Lung (tissue), 11 donors: ENCODE measurements at regions not wholly inside any gene's neighbourhood (a gene's known extent, or its start where the extent isn't known, plus 50 kb on each side); places are given as distances from the start of the nearest gene placed in this dataset.
"Not testable (repeated sequence)": the region's sequence is repeated elsewhere in the genome, so short reads cannot be mapped to it uniquely, and the experiment has no call there.

Experiments
- ATAC-seq: fragments of 200-7000 bp; cut with Tn5 transposase; one replicate; pipeline ENCODE4 v1.9.1; 2020; ENCODE audit warnings: moderate number of reproducible peaks; ENCODE audit not compliant: insufficient read depth, low FRiP score
- DNase-seq, 3 donors: peaks; one replicate each; pipeline ENCODE4 v3.0.0-alpha.2; 2013 to 2017
- H3K27ac ChIP-seq, 2 donors: one replicate each; pipeline ENCODE4 v1.5.1; 2013; ENCODE audit warnings: mild to moderate bottlenecking in 2 of 2, moderate library complexity in 2 of 2, control low read depth in 1 of 2, inconsistent platforms in 1 of 2, low read depth in 1 of 2, low read length in 1 of 2
- H3K27me3 ChIP-seq, 3 donors: one replicate each; pipeline ENCODE4 v1.5.1; 2013; ENCODE audit warnings: low read length in 2 of 3; ENCODE audit not compliant: control insufficient read depth in 3 of 3, insufficient read depth in 3 of 3
- H3K36me3 ChIP-seq, 4 donors: one replicate each; pipeline ENCODE4 v1.5.1; 2013; ENCODE audit warnings: low read length in 4 of 4, mild to moderate bottlenecking in 1 of 4, moderate library complexity in 1 of 4; ENCODE audit not compliant: control insufficient read depth in 4 of 4, insufficient read depth in 4 of 4
- H3K4me1 ChIP-seq, 5 donors: one replicate each; pipeline ENCODE4 v1.5.1; 2013; ENCODE audit warnings: low read length in 5 of 5, mild to moderate bottlenecking in 2 of 5, moderate library complexity in 1 of 5; ENCODE audit not compliant: control insufficient read depth in 5 of 5, insufficient read depth in 5 of 5
- H3K4me3 ChIP-seq: one replicate; pipeline ENCODE4 v1.5.1; 2013; ENCODE audit warnings: mild to moderate bottlenecking, control low read depth, moderate library complexity
- H3K9ac ChIP-seq, 2 donors: one replicate each; pipeline ENCODE4 v1.5.1; 2013; ENCODE audit warnings: low read length in 2 of 2, control low read depth in 1 of 2; ENCODE audit not compliant: insufficient read depth in 1 of 2
- H3K9me3 ChIP-seq, 4 donors: one replicate each; pipeline ENCODE4 v1.5.1; 2013; ENCODE audit warnings: low read length in 3 of 4, mild to moderate bottlenecking in 1 of 4, moderate library complexity in 1 of 4; ENCODE audit not compliant: control insufficient read depth in 4 of 4, insufficient read depth in 3 of 4
- WGBS, 2 donors: extraction: QIAGEN DNeasy Blood & Tissue Kit; methylation state at CpG; one replicate each; pipeline ENCODE4 v1.1.7; 2013; 5-methylcytosine and 5-hydroxymethylcytosine counted together
- TF ChIP-seq, protein P1 (sequence below): IDR thresholded peaks from 2 replicates; pipeline ENCODE4 v1.5.1; 2012; ENCODE audit warnings: mild to moderate bottlenecking; ENCODE audit errors: control extremely low read depth, extremely low read depth
- donor health status: control.
- donor health status: control.
- donor health status: Bipolar disorder and iron deficiency.
- donor health status: healthy.
- donor health status: DM: yes; HTN: yes; CAD: no.

DNA sequence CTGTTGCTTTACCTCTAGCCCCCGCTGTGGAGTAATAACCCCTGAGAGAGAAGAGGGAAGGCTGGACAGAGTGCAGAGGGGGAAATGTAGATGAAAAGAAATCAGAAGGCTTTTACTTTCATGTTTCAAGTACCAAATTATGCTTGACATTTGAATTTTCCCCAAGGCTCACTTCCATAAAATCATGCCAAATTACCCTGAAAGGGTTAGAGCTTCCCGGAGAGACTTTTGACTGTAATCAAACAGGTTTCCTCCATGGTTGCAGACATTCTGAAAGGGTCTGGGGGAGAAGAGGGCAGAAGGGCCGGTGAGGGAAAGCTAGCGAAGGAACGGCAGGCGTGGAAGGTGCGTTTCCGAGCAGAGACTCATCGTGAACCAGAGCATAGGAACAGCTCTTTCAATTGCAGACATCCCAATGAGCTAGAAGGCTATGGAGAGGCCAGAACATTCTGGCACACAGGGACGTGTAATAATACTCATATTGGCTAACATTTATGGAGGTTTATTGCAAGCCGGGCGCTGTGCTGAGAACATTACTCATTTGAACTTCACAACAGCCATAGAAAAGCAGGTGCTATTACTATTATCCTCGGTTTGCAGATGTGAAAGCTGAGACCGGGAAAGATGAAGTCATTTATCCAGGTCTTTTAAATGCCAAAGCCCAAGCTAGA is 620.8 kb upstream of the AUTS2 start:
- H3K4me3 ChIP-seq = no peak overlapping the region
- 63 to 77% methylated on average over 14 of the region's 14 CpGs for WGBS, 2 donors
- ATAC-seq (no peak), DNase-seq (peak in 1 of 3 donors; percentile 2)
- H3K27me3 ChIP-seq = peaks cover 0 to 2% (median 0%) of the 10 kb centered on the region in 3 donors
- H3K36me3 ChIP-seq = no peaks in the 10 kb centered on the region
- no peak overlapping the region for H3K9ac ChIP-seq
- no peak overlapping the region for H3K27ac ChIP-seq
- H3K9me3 ChIP-seq = peaks cover 0 to 1% (median 0%) of the 10 kb centered on the region in 4 donors
- TF ChIP-seq, protein P1, sequence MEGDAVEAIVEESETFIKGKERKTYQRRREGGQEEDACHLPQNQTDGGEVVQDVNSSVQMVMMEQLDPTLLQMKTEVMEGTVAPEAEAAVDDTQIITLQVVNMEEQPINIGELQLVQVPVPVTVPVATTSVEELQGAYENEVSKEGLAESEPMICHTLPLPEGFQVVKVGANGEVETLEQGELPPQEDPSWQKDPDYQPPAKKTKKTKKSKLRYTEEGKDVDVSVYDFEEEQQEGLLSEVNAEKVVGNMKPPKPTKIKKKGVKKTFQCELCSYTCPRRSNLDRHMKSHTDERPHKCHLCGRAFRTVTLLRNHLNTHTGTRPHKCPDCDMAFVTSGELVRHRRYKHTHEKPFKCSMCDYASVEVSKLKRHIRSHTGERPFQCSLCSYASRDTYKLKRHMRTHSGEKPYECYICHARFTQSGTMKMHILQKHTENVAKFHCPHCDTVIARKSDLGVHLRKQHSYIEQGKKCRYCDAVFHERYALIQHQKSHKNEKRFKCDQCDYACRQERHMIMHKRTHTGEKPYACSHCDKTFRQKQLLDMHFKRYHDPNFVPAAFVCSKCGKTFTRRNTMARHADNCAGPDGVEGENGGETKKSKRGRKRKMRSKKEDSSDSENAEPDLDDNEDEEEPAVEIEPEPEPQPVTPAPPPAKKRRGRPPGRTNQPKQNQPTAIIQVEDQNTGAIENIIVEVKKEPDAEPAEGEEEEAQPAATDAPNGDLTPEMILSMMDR = no peak
- H3K4me1 ChIP-seq = no peaks in the 10 kb centered on the region

DNA sequence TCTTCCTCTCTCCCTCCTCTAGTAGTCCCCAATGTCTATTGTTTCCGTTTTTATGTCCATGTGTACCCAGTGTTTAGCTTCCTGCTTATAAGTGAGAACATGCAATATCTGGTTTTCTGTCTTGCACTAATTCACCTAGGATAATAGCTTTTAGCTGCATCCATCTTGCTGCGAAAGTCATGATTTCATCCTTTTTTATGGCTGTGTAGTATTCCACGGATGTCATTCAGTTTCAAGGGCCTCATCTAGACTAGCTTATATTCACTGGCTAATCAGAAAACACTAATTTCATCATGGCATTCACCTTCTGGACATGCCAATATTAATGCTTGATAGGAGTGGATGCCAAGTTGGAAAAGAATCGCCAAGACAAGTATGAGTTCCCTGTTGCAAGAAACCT is 619.6 kb upstream of the AUTS2 start:
- TF ChIP-seq, protein P1 = no peak
- Histone ChIP-seq H3K4me1 (no peaks in the 10 kb centered on the region), H3K27ac (no peak overlapping the region), H3K27me3 (peaks cover 0 to 2% (median 0%) of the 10 kb centered on the region in 3 donors), H3K9ac (no peak overlapping the region), H3K36me3 (no peaks in the 10 kb centered on the region), H3K9me3 (peaks cover 0 to 2% (median 0%) of the 10 kb centered on the region in 4 donors), H3K4me3 (no peak overlapping the region)
- WGBS, 2 donors = 93% methylated on average over 4 of the region's 4 CpGs
- ATAC-seq = no peak
- DNase-seq = no peak

DNA sequence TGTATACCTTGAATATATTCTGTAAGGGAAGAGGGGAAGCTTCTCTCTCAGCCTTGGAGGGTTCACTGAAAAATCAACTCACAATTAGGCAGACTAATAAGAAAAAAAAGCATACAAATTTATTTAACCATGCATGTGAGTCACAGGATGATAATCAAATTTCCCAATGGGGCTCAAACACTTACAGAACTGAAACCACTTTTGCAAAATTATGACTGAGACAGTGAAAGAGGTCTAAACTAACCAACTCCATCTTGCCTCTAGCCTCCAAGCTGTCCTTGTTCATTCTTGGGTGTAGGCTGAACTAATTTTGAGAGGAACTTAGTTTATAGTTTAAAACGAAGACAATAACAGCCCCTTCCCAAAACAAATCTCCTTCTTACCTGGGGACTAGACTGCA is 618.3 kb upstream of the AUTS2 start:
- 42 to 45% methylated on average over 1 of the region's 1 CpG for WGBS, 2 donors
- peaks cover 0 to 2% (median 0%) of the 10 kb centered on the region in 3 donors for H3K27me3 ChIP-seq
- H3K27ac ChIP-seq = no peak overlapping the region
- no peaks in the 10 kb centered on the region for H3K4me1 ChIP-seq
- ATAC-seq (no peak), DNase-seq (no peak)
- H3K9me3 ChIP-seq = peaks cover 0 to 2% (median 0%) of the 10 kb centered on the region in 4 donors
- TF ChIP-seq, protein P1 = no peak
- no peak overlapping the region for H3K9ac ChIP-seq
- no peaks in the 10 kb centered on the region for H3K36me3 ChIP-seq
- H3K4me3 ChIP-seq = no peak overlapping the region

DNA sequence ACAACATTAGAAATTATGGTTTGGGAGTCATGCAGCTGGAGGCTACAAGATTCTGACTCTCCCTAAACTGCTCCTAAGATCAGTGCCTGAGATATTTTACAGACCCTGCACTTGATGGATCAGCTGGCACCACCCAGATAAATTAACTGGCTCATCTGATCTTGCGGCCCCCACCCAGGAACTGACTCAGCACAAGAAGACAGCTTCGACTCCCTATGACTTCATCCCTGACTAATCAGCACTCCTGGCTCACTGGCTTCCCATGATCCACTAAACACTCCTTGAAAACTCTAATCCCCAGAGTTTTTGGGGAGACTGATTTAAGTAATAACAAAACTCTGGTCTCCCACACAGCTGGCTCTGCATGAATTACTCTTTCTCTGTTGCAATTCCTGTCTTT is 617.8 kb upstream of the AUTS2 start:
- H3K9ac ChIP-seq, H3K27me3 ChIP-seq, H3K9me3 ChIP-seq, H3K4me3 ChIP-seq, H3K4me1 ChIP-seq, ATAC-seq, H3K36me3 ChIP-seq, DNase-seq, H3K27ac ChIP-seq: not testable (repeated sequence)
- WGBS, 2 donors = 55 to 57% methylated on average over 2 of the region's 2 CpGs
